MG63 (cell line): ENCODE measurements at regions not wholly inside any gene's neighbourhood (a gene's known extent, or its start where the extent isn't known, plus 50 kb on each side); places are given as distances from the start of the nearest gene placed in this dataset.

Experiments
- DNase-seq: peaks from one replicate; pipeline ENCODE4 v3.0.0-alpha.2; 2020
- H3K27me3 ChIP-seq: fragments of 250-450 bp; sonication (Bioruptor Pico); 2 replicates; pipeline ENCODE4 v1.5.1; 2020; ENCODE audit warnings: mild to moderate bottlenecking, moderate library complexity
- H3K36me3 ChIP-seq: fragments of 250-450 bp; sonication (Bioruptor Pico); 2 replicates; pipeline ENCODE4 v1.5.1; 2020; ENCODE audit warnings: mild to moderate bottlenecking, moderate library complexity
- H3K4me3 ChIP-seq: fragments of 250-450 bp; sonication (Bioruptor Pico); 2 replicates; pipeline ENCODE4 v1.5.1; 2020; ENCODE audit warnings: mild to moderate bottlenecking, moderate library complexity
- H3K9me3 ChIP-seq: fragments of 250-450 bp; sonication (Bioruptor Pico); 2 replicates; pipeline ENCODE4 v1.5.1; 2020; ENCODE audit warnings: mild to moderate bottlenecking, moderate library complexity

- no peak for DNase-seq
- Histone ChIP-seq H3K36me3 (no peaks in the 10 kb centered on the region), H3K9me3 (no peaks in the 10 kb centered on the region), H3K27me3 (no peaks in the 10 kb centered on the region), H3K4me3 (no peak overlapping the region)
These were observed 72.7 kb upstream of the CTAGE1 start for GRCh38 chr18:22490429-22490846.

DNA sequence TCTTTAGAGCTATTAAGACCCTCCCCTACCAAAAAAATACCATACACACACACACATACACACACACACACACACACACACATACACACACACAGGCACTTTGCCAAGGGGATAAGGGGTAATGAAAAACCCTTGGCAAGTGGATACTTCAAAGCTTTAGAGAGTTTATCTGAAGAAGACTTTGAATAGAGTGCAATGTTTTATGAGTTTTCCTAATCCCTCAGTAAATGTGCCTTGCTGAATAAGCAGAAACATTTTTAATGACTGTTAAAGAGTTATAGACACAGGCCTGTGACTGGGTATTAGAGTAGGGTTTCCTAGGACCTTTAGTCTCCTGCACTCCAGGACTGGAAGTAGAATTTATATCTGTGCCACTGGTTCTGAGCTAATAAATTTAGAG lies 75.5 kb upstream of the CTAGE1 start:
- DNase-seq = no peak
- Histone ChIP-seq H3K27me3 (no peaks in the 10 kb centered on the region), H3K9me3 (0 out of 2 replicates have a peak, but pooled peaks cover 2% of the 10 kb centered on the region), H3K36me3 (no peaks in the 10 kb centered on the region), H3K4me3 (no peak overlapping the region)

DNA sequence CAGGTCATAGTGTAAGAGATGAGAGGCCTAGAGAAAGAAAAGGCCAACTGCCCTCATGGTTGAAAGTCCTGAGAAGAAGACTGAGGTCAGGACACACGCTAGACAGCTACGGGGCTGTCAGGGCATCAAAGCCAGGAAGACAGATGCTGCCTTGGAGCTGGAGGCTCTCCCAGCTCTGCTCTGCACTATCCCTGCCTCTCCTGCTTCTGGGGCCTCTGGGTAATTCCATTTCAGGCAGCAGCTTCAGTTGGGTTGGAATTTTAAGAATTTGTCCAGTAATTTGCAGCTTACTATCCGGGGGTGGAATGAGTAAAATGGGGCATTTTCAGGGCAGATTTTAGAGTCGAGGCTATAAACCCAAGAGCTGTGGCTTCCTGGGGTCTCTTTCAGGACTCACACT lies 76.2 kb upstream of the CTAGE1 start:
- H3K9me3 ChIP-seq = 0 out of 2 replicates have a peak, but pooled peaks cover 2% of the 10 kb centered on the region
- no peak overlapping the region for H3K4me3 ChIP-seq
- no peak for DNase-seq
- H3K36me3 ChIP-seq = no peaks in the 10 kb centered on the region
- no peaks in the 10 kb centered on the region for H3K27me3 ChIP-seq

- Histone ChIP-seq H3K36me3 (no peaks in the 10 kb centered on the region), H3K27me3 (no peaks in the 10 kb centered on the region), H3K4me3 (no peak overlapping the region), H3K9me3 (0 out of 2 replicates have a peak, but pooled peaks cover 2% of the 10 kb centered on the region)
- DNase-seq = no peak
These were observed 77.1 kb upstream of the CTAGE1 start for GRCh38 chr18:22494771-22495170.

DNA sequence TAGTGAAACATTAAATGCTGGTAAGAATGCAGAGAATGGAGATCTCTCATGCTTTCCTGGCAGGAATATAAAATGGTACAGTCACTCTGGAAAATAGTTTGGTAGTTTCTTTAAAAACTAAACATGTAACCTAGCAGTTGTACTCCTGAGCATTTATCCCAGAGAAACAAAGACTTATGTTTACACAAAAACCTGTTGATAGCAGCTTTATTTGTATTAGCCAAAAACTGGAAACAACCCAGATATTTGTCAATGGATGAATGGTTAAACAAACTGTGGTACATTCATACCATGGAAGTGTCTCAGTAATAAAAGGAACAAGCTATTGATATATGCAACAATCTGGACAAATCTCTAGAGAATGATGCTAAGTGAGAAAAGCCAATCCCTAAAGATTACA lies 81.7 kb upstream of the CTAGE1 start:
- Histone ChIP-seq H3K27me3 (no peaks in the 10 kb centered on the region), H3K4me3 (no peak overlapping the region), H3K9me3 (0 out of 2 replicates have a peak, but pooled peaks cover 2% of the 10 kb centered on the region), H3K36me3 (no peaks in the 10 kb centered on the region)
- DNase-seq = no peak

DNA sequence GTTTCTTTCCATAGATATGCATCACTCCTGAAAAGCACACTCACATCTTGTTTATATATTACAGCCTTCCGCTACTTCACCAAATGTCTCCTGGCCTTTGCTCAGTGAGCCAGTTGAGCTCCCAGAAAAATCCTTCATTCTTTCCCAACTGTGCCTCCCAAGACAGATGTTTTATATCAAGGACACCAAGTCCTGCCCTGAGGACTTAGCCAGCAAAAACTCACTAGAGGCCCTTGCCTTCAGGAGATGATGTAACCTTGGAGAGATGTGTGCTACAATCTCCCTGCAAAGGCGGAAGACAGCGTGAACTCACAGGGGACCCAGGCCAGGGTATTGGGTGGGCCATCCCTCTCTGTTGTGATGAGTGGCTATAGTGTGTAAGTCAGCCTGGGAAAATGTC lies 86.1 kb upstream of the CTAGE1 start:
- Histone ChIP-seq H3K36me3 (no peaks in the 10 kb centered on the region), H3K9me3 (no peaks in the 10 kb centered on the region), H3K4me3 (no peak overlapping the region), H3K27me3 (no peaks in the 10 kb centered on the region)
- DNase-seq = no peak

DNA sequence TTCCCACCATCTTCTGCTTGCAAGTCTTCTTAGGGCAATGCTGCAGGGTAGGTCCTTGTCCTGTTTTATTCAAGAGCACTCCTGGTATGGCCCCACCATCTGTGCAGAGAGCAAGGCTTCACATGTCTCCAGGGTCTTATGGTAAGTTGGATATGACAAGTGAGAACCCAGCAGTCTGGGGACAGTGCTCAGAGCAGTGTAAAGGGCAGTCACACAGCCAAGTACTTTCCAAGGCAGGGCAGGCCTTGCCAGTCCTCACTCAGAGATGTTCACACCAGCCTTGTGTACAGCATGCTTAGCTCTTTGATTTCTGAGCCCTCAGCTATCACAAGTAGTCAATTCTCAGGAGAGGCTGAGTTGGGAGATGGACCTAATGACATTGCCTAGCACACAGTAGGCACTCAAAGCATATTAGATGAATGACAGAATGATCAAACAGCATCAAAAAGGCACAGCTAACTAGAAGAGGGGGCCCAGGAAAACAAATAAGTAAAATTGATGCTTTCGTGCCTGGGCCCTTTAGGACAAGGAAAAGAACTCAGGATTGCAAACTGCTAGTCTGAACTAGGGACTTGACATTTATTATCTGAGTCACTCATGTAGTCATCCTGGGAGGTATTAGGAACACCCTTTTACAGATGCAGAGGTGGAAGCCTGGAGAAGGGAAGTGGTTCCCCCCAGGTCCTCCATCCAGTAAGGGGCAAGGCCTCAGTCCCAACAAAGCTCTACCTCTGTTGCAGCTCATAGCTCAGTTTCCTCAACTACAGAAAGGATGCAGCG lies 86.7 kb upstream of the CTAGE1 start:
- Histone ChIP-seq H3K4me3 (no peak overlapping the region), H3K36me3 (no peaks in the 10 kb centered on the region), H3K27me3 (no peaks in the 10 kb centered on the region), H3K9me3 (no peaks in the 10 kb centered on the region)
- no peak for DNase-seq

- 0 out of 2 replicates have a peak, but pooled peaks cover 3% of the 10 kb centered on the region for H3K9me3 ChIP-seq
- no peaks in the 10 kb centered on the region for H3K27me3 ChIP-seq
- no peak overlapping the region for H3K4me3 ChIP-seq
- no peak for DNase-seq
- H3K36me3 ChIP-seq = no peaks in the 10 kb centered on the region
These were observed 87.5 kb upstream of the CTAGE1 start for GRCh38 chr18:22505141-22505591.

- Histone ChIP-seq H3K27me3 (no peaks in the 10 kb centered on the region), H3K4me3 (no peak overlapping the region), H3K9me3 (0 out of 2 replicates have a peak, but pooled peaks cover 3% of the 10 kb centered on the region), H3K36me3 (no peaks in the 10 kb centered on the region)
- no peak for DNase-seq
These were observed 89.3 kb upstream of the CTAGE1 start for GRCh38 chr18:22507055-22507454.

DNA sequence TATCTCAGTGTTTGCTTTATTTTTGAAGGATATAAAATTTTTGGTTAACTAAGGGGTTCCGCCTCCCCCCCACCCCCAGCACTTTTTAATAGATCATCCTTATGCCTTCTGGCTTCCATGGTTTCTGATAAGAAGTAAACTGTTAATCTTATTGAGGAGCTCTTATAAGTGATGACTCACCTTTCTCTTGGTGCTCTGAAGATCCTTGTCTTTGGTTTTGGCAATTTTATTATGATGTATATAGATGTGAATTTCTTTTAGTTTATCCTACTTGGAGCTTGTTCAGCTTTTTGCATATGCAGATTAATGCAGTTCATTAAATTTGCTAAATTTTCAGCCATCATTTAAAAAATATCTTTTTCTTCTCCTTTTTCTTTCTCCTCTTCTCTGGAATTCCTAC lies 91.7 kb upstream of the CTAGE1 start:
- Histone ChIP-seq H3K36me3 (no peaks in the 10 kb centered on the region), H3K9me3 (0 out of 2 replicates have a peak, but pooled peaks cover 3% of the 10 kb centered on the region), H3K4me3 (no peak overlapping the region), H3K27me3 (no peaks in the 10 kb centered on the region)
- no peak for DNase-seq

DNA sequence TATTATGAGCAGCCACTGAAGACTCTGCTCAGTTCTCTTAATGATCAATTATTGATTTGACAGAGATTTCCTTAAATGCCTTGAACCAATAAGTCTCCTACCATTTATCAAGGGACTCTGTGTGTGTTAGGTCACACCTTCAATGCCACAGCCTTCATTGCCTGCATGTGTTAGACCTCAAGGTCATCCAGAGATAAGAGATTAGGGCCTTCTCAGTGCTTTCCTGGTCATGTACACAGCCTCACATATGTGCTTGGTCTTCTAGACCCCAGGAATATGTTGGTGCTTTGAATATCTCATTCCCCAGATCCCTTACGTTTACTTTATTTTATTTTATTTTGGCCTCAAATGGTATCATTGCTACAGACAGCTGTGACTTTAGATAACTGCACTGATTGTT lies 93.0 kb upstream of the CTAGE1 start:
- H3K27me3 ChIP-seq = no peaks in the 10 kb centered on the region
- 0 out of 2 replicates have a peak, but pooled peaks cover 3% of the 10 kb centered on the region for H3K9me3 ChIP-seq
- H3K36me3 ChIP-seq = no peaks in the 10 kb centered on the region
- no peak for DNase-seq
- no peak overlapping the region for H3K4me3 ChIP-seq

GRCh38 chr18:22513721-22514481 lies 96.2 kb upstream of the CTAGE1 start:
- Histone ChIP-seq H3K36me3 (no peaks in the 10 kb centered on the region), H3K9me3 (0 out of 2 replicates have a peak, but pooled peaks cover 3% of the 10 kb centered on the region), H3K27me3 (no peaks in the 10 kb centered on the region), H3K4me3 (no peak overlapping the region)
- no peak for DNase-seq

GRCh38 chr18:22514655-22515054 lies 96.9 kb upstream of the CTAGE1 start:
- Histone ChIP-seq H3K4me3 (no peak overlapping the region), H3K9me3 (0 out of 2 replicates have a peak, but pooled peaks cover 3% of the 10 kb centered on the region), H3K36me3 (no peaks in the 10 kb centered on the region), H3K27me3 (no peaks in the 10 kb centered on the region)
- DNase-seq = no peak

GRCh38 chr18:22515250-22515649 lies 97.5 kb upstream of the CTAGE1 start:
- no peaks in the 10 kb centered on the region for H3K9me3 ChIP-seq
- no peaks in the 10 kb centered on the region for H3K27me3 ChIP-seq
- H3K36me3 ChIP-seq = no peaks in the 10 kb centered on the region
- DNase-seq = no peak
- H3K4me3 ChIP-seq = no peak overlapping the region

GRCh38 chr18:22517356-22517755 lies 99.6 kb upstream of the CTAGE1 start:
- H3K4me3 ChIP-seq = no peak overlapping the region
- no peaks in the 10 kb centered on the region for H3K36me3 ChIP-seq
- DNase-seq = no peak
- H3K27me3 ChIP-seq = no peaks in the 10 kb centered on the region
- no peaks in the 10 kb centered on the region for H3K9me3 ChIP-seq

DNA sequence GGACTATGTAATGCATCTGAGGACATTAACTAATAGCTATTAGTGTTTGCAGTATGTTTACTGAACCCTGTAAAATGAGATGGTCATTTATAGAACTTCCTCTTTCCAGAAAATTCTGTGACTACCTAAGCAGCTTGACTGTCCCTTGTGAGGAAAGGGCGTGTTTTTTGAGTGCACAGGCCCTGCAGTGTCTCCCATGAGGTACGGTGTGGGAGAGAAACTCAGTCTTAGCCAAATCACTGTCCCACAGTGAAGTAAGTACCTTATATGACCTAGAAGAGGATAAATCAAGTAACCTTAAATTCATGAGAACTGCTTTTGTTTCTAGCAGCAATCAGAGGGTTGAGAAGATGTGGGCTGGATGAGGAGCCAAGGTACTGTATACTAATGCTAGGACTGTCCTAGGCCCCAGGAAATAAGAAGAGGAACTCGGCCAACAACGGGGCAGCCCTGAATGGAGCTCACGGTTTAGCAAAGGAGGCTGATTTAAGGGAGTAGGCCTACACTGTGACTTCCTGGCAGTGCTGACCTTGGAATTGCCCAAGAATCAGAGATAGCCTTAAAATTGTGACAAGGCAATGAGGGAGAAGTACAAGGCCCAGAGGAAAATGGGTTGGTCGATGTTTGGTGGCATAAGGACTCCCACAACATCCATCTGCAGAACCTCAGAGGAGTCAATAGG lies 103.5 kb upstream of the CTAGE1 start:
- H3K4me3 ChIP-seq = no peak overlapping the region
- no peak for DNase-seq
- no peaks in the 10 kb centered on the region for H3K9me3 ChIP-seq
- H3K36me3 ChIP-seq = no peaks in the 10 kb centered on the region
- H3K27me3 ChIP-seq = no peaks in the 10 kb centered on the region

DNA sequence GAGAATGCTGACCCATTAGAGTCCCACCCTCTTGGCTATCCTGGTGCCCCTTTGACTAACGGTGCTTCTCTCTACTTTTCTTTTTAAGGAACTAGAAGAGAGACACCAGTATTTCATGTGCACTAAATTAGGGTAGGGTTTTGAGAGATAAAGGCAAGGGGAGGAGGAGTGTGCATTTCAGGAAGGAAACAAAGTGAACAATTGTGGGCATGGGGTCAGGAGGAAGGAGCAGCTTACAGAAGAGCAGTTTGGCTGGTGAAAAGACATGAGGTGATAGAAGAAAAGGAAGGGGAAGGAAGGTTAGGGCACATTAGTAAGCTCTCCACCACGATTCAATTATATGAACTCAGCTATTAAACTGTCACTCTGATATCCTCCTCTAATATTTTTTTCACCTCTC lies 105.8 kb upstream of the CTAGE1 start:
- Histone ChIP-seq H3K4me3 (no peak overlapping the region), H3K9me3 (no peaks in the 10 kb centered on the region), H3K27me3 (no peaks in the 10 kb centered on the region), H3K36me3 (no peaks in the 10 kb centered on the region)
- no peak for DNase-seq
